ENCODE measurements at regions not wholly inside any gene's neighbourhood (a gene's known extent, or its start where the extent isn't known, plus 50 kb on each side); places are given as distances from the start of the nearest gene placed in this dataset.

DNA sequence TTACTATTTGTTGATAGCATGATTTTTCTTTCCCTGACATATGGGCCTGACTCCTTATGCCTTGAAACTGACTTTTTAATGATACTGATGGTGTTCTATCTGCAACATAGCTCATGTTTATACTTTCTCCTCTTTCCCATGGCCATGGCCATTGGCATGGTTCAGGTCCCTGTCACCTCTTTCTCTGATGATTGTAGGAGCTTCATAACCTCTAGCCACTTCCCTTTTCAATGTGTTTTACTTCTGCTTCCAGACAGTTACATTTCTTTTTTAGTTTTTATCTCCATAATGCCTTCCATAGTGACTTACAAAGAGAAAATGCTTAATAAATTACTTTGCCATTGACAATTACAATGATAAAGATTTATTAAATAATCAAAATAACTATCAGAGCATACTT, 177.9 kb upstream of the SETBP1 start:
- TF ChIP-seq POLR2AphosphoS5 (IDR thresholded peaks at IDR 0.05): no peak
- TF ChIP-seq, protein P1, sequence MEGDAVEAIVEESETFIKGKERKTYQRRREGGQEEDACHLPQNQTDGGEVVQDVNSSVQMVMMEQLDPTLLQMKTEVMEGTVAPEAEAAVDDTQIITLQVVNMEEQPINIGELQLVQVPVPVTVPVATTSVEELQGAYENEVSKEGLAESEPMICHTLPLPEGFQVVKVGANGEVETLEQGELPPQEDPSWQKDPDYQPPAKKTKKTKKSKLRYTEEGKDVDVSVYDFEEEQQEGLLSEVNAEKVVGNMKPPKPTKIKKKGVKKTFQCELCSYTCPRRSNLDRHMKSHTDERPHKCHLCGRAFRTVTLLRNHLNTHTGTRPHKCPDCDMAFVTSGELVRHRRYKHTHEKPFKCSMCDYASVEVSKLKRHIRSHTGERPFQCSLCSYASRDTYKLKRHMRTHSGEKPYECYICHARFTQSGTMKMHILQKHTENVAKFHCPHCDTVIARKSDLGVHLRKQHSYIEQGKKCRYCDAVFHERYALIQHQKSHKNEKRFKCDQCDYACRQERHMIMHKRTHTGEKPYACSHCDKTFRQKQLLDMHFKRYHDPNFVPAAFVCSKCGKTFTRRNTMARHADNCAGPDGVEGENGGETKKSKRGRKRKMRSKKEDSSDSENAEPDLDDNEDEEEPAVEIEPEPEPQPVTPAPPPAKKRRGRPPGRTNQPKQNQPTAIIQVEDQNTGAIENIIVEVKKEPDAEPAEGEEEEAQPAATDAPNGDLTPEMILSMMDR (IDR thresholded peaks at IDR 0.05): no peak
- TF ChIP-seq POLR2A (IDR thresholded peaks at IDR 0.05; ENCODE audit: low read depth): no peak
- TF ChIP-seq EP300 (IDR thresholded peaks at IDR 0.05): no peak
- H3K4me3 ChIP-seq: no peak overlapping the region
- no peaks in the 10 kb centered on the region for H3K36me3 ChIP-seq
- H3K27ac ChIP-seq (replicated peaks in 1 of 4): no peak overlapping the region
- DNase-seq (ENCODE audit: extremely low spot score): no peak
- no peaks in the 10 kb centered on the region for H3K27me3 ChIP-seq
- H3K4me1 ChIP-seq: peaks cover 0 to 6% (median 3%) of the 10 kb centered on the region in 4 donors
- intact Hi-C loops (cut with DNase I): no loop called here
- H3K9me3 ChIP-seq: no peaks in the 10 kb centered on the region

DNA sequence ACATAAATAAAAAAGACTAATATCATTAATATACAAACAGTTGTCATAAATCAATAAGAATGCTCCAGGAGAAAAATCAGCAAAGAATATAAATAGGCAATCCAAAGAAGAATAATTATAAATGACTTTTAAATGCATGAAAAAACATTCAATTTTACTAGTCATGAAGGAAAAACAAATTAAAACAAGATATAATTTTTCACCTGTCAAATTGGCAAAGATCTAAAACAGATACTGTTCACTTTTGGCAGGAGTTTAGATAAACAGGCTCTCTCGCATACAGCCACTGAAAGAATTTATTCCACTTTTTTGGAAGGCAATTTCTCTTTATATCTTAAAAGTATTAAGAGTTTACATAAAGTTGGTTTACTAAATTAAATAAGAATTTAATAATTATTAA, 176.8 kb upstream of the SETBP1 start:
- Histone ChIP-seq H3K4me3 (no peak overlapping the region), H3K4me1 (no peaks in the 10 kb centered on the region), H3K27ac (replicated peaks in 1 of 4) (no peak overlapping the region), H3K36me3 (no peaks in the 10 kb centered on the region), H3K27me3 (no peaks in the 10 kb centered on the region), H3K9me3 (no peaks in the 10 kb centered on the region)
- DNase-seq (ENCODE audit: extremely low spot score): no peak
- intact Hi-C loops (cut with DNase I): no loop called here
- 47% methylated on average over 1 of the region's 1 CpG for WGBS
- no peak for TF ChIP-seq POLR2A (IDR thresholded peaks at IDR 0.05; ENCODE audit: low read depth)
- no peak for TF ChIP-seq POLR2AphosphoS5 (IDR thresholded peaks at IDR 0.05)
- TF ChIP-seq EP300 (IDR thresholded peaks at IDR 0.05): no peak
- TF ChIP-seq, protein P1 (IDR thresholded peaks at IDR 0.05): no peak

DNA sequence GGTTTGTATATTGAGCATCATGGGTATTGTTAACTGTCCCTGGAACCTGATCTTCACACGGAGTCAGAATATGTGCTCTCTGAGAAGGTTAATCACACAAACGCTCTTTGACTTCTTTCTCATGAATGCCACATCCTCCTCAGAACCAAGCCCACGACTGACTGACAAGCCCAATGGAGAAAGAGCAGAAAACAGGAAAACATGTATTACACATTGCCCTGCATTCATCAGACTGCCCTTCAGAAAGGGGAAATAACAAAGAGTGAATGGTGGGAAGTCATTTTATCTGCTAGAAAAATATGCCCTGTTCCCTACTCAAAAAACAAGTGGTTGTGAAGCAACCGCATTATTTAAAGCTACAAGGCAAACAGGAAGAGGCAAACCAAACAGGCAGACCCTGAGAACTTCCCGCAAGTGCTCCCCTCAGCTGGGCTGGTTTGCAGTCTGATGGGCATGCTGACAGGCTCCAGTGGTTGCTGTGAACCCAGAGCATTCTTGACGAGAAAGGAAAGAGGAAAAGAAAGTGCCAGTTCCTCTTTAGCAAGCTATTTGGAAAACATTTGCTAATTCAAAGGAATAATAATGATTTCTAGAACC, 172.9 kb upstream of the SETBP1 start:
- Histone ChIP-seq H3K9me3 (no peaks in the 10 kb centered on the region), H3K27ac (replicated peaks in 1 of 4) (no peak overlapping the region), H3K4me3 (no peak overlapping the region), H3K4me1 (no peaks in the 10 kb centered on the region), H3K36me3 (no peaks in the 10 kb centered on the region), H3K27me3 (no peaks in the 10 kb centered on the region)
- TF ChIP-seq EP300 (IDR thresholded peaks at IDR 0.05) (no peak), POLR2A (IDR thresholded peaks at IDR 0.05; ENCODE audit: low read depth) (no peak), POLR2AphosphoS5 (IDR thresholded peaks at IDR 0.05) (no peak)
- TF ChIP-seq, protein P1 (IDR thresholded peaks at IDR 0.05): no peak
- DNase-seq (ENCODE audit: extremely low spot score): no peak
- intact Hi-C loops (cut with DNase I): no loop called here
- WGBS: 64% methylated on average over 6 of the region's 6 CpGs

DNA sequence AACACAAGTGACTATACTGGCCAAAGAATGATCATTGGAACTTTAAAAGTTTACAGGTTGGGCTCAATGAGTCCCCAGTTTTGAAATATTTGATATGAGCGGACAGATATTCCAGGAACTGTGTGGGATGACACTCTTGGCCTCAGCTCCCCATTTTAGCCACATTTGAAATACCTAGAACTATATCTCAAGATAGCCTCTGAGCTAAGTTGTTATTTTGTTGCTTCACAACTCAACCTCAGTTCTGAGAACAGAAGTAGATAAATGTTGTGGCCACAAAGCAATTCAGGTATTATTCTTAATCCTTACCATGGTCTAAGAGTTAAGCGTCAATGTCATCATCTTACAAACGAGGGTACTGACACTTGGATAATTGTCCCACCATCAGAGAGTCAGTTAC, 172.2 kb upstream of the SETBP1 start:
- H3K36me3 ChIP-seq: no peaks in the 10 kb centered on the region
- H3K27ac ChIP-seq (replicated peaks in 1 of 4): no peak overlapping the region
- H3K4me1 ChIP-seq: no peaks in the 10 kb centered on the region
- H3K27me3 ChIP-seq: no peaks in the 10 kb centered on the region
- WGBS: 89% methylated on average over 3 of the region's 3 CpGs
- TF ChIP-seq POLR2A (IDR thresholded peaks at IDR 0.05; ENCODE audit: low read depth) (no peak), POLR2AphosphoS5 (IDR thresholded peaks at IDR 0.05) (no peak), EP300 (IDR thresholded peaks at IDR 0.05) (no peak)
- TF ChIP-seq, protein P1 (IDR thresholded peaks at IDR 0.05): no peak
- no peak for DNase-seq (ENCODE audit: extremely low spot score)
- intact Hi-C loops (cut with DNase I): no loop called here
- H3K9me3 ChIP-seq: no peaks in the 10 kb centered on the region
- H3K4me3 ChIP-seq: no peak overlapping the region

DNA sequence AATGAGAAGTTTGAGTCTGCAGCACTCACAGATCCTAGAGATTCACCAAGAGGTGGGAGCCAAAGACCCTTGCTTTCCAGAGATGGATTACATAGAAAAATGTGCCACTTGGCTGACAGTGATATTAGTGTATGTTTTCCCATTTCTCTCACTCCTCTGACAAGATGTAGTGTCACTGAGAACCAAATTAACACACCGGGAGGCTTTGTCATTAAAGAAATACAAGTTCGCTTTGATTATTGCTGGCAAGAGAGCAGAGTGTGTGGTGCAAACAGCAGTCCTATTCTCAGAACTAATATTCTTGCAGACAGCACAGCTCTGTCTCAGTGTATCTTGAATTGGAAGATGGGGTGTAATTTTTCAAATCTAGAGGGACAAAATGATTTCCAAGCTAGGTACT, 171.6 kb upstream of the SETBP1 start:
- no peaks in the 10 kb centered on the region for H3K27me3 ChIP-seq
- WGBS: 97% methylated on average over 2 of the region's 2 CpGs
- intact Hi-C loops (cut with DNase I): no loop called here
- no peaks in the 10 kb centered on the region for H3K9me3 ChIP-seq
- peaks cover 0 to 5% (median 3%) of the 10 kb centered on the region in 4 donors for H3K4me1 ChIP-seq
- TF ChIP-seq POLR2A (IDR thresholded peaks at IDR 0.05; ENCODE audit: low read depth) (no peak), EP300 (IDR thresholded peaks at IDR 0.05) (no peak)
- no peak for DNase-seq (ENCODE audit: extremely low spot score)
- no peak overlapping the region for H3K27ac ChIP-seq (replicated peaks in 1 of 4)
- no peaks in the 10 kb centered on the region for H3K36me3 ChIP-seq
- no peak overlapping the region for H3K4me3 ChIP-seq
